A673 (cell line): ENCODE measurements at regions not wholly inside any gene's neighbourhood (a gene's known extent, or its start where the extent isn't known, plus 50 kb on each side); places are given as distances from the start of the nearest gene placed in this dataset.

Experiments
- BruUV-seq: library from RNA; stranded (reverse); fragments of 400-500 nt; replicated peaks from 2 replicates; lab custom pipeline; 2021; lab: Mats Ljungman, UMichigan
- CTCF ChIA-PET: fragments of 300-600 bp; sonication (Branson Sonifier 250); formaldehyde crosslinking; loops from one replicate; lab custom pipeline; 2022; ENCODE audit warnings: antibody characterized with exemption; lab: Charles Lee
- POLR2A ChIA-PET: fragments of 300-600 bp; sonication (Branson Sonifier 250); formaldehyde crosslinking; loops from one replicate; lab custom pipeline; 2022; ENCODE audit warnings: antibody characterized with exemption; ENCODE audit not compliant: low non-redundant PET; lab: Charles Lee
- DNase-seq: peaks from one replicate; pipeline ENCODE4 v3.0.0-alpha.2; 2015; ENCODE audit warnings: low spot score
- H3K27ac ChIP-seq: fragments of 200-600 bp; sonication (generic); 2 replicates; pipeline ENCODE4 v1.5.1; 2016; ENCODE audit warnings: mixed run types, low read depth, mild to moderate bottlenecking, mixed read lengths, antibody characterized with exemption, low read length; ENCODE audit not compliant: poor library complexity, severe bottlenecking
- H3K27me3 ChIP-seq: fragments of 200-600 bp; sonication (generic); replicated peaks from 2 replicates; pipeline ENCODE4 v1.6.1; 2017; ENCODE audit warnings: mixed run types, low read depth, mild to moderate bottlenecking, mixed read lengths, antibody characterized with exemption, low read length; ENCODE audit not compliant: insufficient read depth, poor library complexity
- H3K36me3 ChIP-seq: fragments of 200-600 bp; sonication (generic); 2 replicates; pipeline ENCODE4 v1.6.1; 2016; ENCODE audit warnings: mixed run types, mild to moderate bottlenecking, mixed read lengths, antibody characterized with exemption, low read length; ENCODE audit not compliant: insufficient read depth, poor library complexity, severe bottlenecking
- H3K4me1 ChIP-seq: fragments of 200-600 bp; sonication (generic); 2 replicates; pipeline ENCODE4 v1.6.1; 2017; ENCODE audit warnings: mixed run types, mild to moderate bottlenecking, mixed read lengths, antibody characterized with exemption, low read length; ENCODE audit not compliant: insufficient read depth, poor library complexity, severe bottlenecking
- H3K4me3 ChIP-seq: fragments of 200-600 bp; sonication (generic); 2 replicates; pipeline ENCODE4 v1.5.1; 2016; ENCODE audit warnings: low read depth, mixed run types, mild to moderate bottlenecking, mixed read lengths, low read length; ENCODE audit not compliant: poor library complexity, severe bottlenecking
- H3K9me3 ChIP-seq: fragments of 200-600 bp; sonication (generic); 2 replicates; pipeline ENCODE4 v1.6.1; 2016; ENCODE audit warnings: mixed run types, low read depth, mild to moderate bottlenecking, mixed read lengths, antibody characterized with exemption, low read length; ENCODE audit not compliant: poor library complexity, severe bottlenecking
- CTCF ChIP-seq: fragments of 300-800, 200-600 bp; sonication (generic); conservative IDR thresholded peaks from 2 replicates; pipeline ENCODE4 v1.5.1; 2017; ENCODE audit warnings: low read depth, mild to moderate bottlenecking, antibody characterized with exemption, low read length, moderate library complexity, mixed read lengths
- EZH2 ChIP-seq: fragments of 200-600 bp; sonication (generic); IDR thresholded peaks from 2 replicates; pipeline ENCODE4 v1.6.1; 2017; ENCODE audit warnings: borderline replicate concordance, low read depth, mild to moderate bottlenecking, mixed read lengths, antibody characterized with exemption, low read length; ENCODE audit not compliant: poor library complexity, severe bottlenecking
- intact Hi-C: fragments of 100-400 bp; cut with micrococcal nuclease; formaldehyde crosslinking; loops from one replicate; pipeline ENCODE4 v1.10.0; 2022; ENCODE audit not compliant: unreplicated experiment

GRCh38 chr15:24898715-24899272 is 56.0 kb upstream of the SNRPN start:
- Histone ChIP-seq H3K4me1 (no peaks in the 10 kb centered on the region), H3K36me3 (no peaks in the 10 kb centered on the region), H3K27me3 (no peaks in the 10 kb centered on the region), H3K9me3 (peaks cover 44% of the 10 kb centered on the region), H3K4me3 (no peak overlapping the region), H3K27ac (no peak overlapping the region)
- TF ChIP-seq CTCF (no peak), EZH2 (no peak)
- no peak for DNase-seq
- CTCF ChIA-PET: no interaction called here
- no TSS peak for BruUV-seq
- POLR2A ChIA-PET: no interaction called here
- intact Hi-C loops: no loop called here

DNA sequence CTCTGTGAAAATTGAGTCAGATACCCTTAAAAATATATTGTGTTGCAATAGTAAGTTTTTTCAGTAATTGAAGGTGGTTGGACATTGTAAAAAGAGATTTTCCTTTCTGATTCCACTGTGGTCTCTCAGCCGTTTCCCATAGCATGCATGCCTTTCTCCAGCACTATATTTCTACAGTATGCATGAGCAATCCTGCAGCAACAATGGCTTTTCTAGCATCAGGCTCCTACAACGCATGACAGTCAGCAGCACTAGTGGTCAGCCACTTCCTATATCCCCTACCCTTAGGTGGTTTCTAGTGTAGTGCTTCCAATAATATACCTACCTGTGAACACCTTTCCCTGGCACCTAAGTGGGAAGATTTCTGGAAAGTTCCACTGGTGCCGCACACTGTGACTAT is 55.4 kb upstream of the SNRPN start:
- H3K4me3 ChIP-seq: no peak overlapping the region
- BruUV-seq: no TSS peak
- H3K9me3 ChIP-seq: peaks cover 46% of the 10 kb centered on the region
- no peaks in the 10 kb centered on the region for H3K27me3 ChIP-seq
- no peak overlapping the region for H3K27ac ChIP-seq
- no peak for DNase-seq
- no peaks in the 10 kb centered on the region for H3K4me1 ChIP-seq
- CTCF ChIA-PET: no interaction called here
- POLR2A ChIA-PET: no interaction called here
- TF ChIP-seq EZH2 (no peak), CTCF (no peak)
- intact Hi-C loops: no loop called here
- H3K36me3 ChIP-seq: no peaks in the 10 kb centered on the region

DNA sequence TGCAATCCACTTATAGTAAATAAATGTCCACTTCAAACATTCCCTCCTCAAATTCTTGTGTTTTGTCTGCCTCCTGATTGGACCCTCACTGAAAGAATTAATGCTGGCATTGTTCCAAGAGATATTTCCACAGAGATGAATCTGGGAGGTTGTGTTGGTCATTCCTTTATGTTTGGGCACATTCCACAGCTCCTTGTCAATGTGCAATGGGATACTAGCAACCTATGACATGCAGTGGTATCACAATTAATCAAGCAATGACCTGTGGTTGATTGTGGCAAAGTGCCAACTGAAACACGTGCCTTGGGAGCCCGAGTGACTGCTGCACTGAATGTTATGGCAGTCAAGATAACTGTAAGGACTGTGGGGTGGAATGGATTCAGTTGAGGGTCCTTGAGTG is 55.0 kb upstream of the SNRPN start:
- ChIA-PET POLR2A (no interaction called here), CTCF (no interaction called here)
- H3K9me3 ChIP-seq: peaks cover 46% of the 10 kb centered on the region
- BruUV-seq: no TSS peak
- H3K27ac ChIP-seq: no peak overlapping the region
- H3K27me3 ChIP-seq: no peaks in the 10 kb centered on the region
- H3K4me1 ChIP-seq: no peaks in the 10 kb centered on the region
- no peak overlapping the region for H3K4me3 ChIP-seq
- TF ChIP-seq CTCF: no peak
- no peak for TF ChIP-seq EZH2
- no peaks in the 10 kb centered on the region for H3K36me3 ChIP-seq
- DNase-seq: no peak
- intact Hi-C loops: no loop called here
